Ovary (tissue), 7 donors: ENCODE measurements at regions not wholly inside any gene's neighbourhood (a gene's known extent, or its start where the extent isn't known, plus 50 kb on each side); places are given as distances from the start of the nearest gene placed in this dataset.

Experiments used
- DNase-seq, 5 donors: peaks; one replicate each; pipeline ENCODE4 v3.0.0-alpha.2; 2019 to 2020
- H3K27ac ChIP-seq, 2 donors: fragments of 200-600 bp; one replicate each; pipeline versions ENCODE4 v1.5.1 to v1.8.0; 2019 to 2022
- H3K27me3 ChIP-seq: fragments of 200-600 bp; one replicate; pipeline ENCODE4 v1.8.0; 2022
- H3K36me3 ChIP-seq: fragments of 200-600 bp; sonication (generic); one replicate; pipeline ENCODE4 v1.5.1; 2019
- H3K4me1 ChIP-seq: one replicate; pipeline ENCODE4 v1.8.1; 2013; ENCODE audit warnings: mild to moderate bottlenecking, moderate library complexity; ENCODE audit not compliant: insufficient read depth
- H3K4me3 ChIP-seq: fragments of 200-600 bp; sonication (generic); one replicate; pipeline ENCODE4 v1.5.1; 2017
- H3K9me3 ChIP-seq, 2 donors: fragments of 200-600 bp in 1 of 2; sonication (generic) in 1 of 2; one replicate each; pipeline versions ENCODE4 v1.5.1 to v1.8.1; 2013 to 2019; ENCODE audit warnings: mild to moderate bottlenecking in 1 of 2, moderate library complexity in 1 of 2
- CTCF ChIP-seq, 3 donors: fragments of 450-650 bp in 2 of 3; fragments of 200-600 bp in 1 of 3; IDR thresholded peaks; one replicate each; pipeline versions ENCODE4 v1.5.1 to v1.8.0; 2016 to 2022; ENCODE audit warnings: antibody characterized with exemption in 3 of 3, mild to moderate bottlenecking in 1 of 3
- EP300 ChIP-seq: sonication (generic); formaldehyde crosslinking; IDR thresholded peaks from one replicate; pipeline ENCODE4 v1.6.1; 2017; ENCODE audit warnings: antibody characterized with exemption
- POLR2A ChIP-seq: fragments of 450-650 bp; IDR thresholded peaks from one replicate; pipeline ENCODE4 v1.6.1; 2017; ENCODE audit warnings: antibody characterized with exemption, mild to moderate bottlenecking, moderate library complexity
- WGBS, 3 donors: extraction: QIAGEN DNeasy Blood & Tissue Kit in 1 of 3; methylation state at CpG; one replicate each; pipeline versions ENCODE4 v1.1.5 to v1.1.7; 2013 to 2017; 5-methylcytosine and 5-hydroxymethylcytosine counted together
- intact Hi-C, 4 donors: fragments of 100-400 bp; cut with DNase I; formaldehyde crosslinking; loops; one replicate each; pipeline versions ENCODE4 v1.11.0 to v1.15.1; 2022 to 2023
- donor health status: DM: no; HTN: no; CAD: no; lungs with moderate emphysema.
- donor health status: DM: no; HTN: no; CAD: no.
- donor health status: Bipolar disorder and iron deficiency.
- donor health status: DM: no; HTN: no; CAD: no.
- donor health status: DM: yes; HTN: yes; CAD: no.

GRCh38 chr12:89984846-89985245, 276.2 kb upstream of the ATP2B1 start:
- no peak overlapping the region for H3K27ac ChIP-seq
- no peak overlapping the region for H3K4me3 ChIP-seq
- H3K36me3 ChIP-seq: no peaks in the 10 kb centered on the region
- H3K9me3 ChIP-seq: no peaks in the 10 kb centered on the region
- no peak for TF ChIP-seq CTCF (IDR thresholded peaks at IDR 0.05)
- no peak for DNase-seq
- 94 to 97% (median 95%) methylated on average over 8 of the region's 8 CpGs for WGBS, 3 donors
- H3K4me1 ChIP-seq: no peaks in the 10 kb centered on the region
- no peaks in the 10 kb centered on the region for H3K27me3 ChIP-seq
- intact Hi-C loops: no loop called here

GRCh38 chr12:89983622-89984021, 275.0 kb upstream of the ATP2B1 start:
- intact Hi-C loops: no loop called here
- no peaks in the 10 kb centered on the region for H3K4me1 ChIP-seq
- no peaks in the 10 kb centered on the region for H3K36me3 ChIP-seq
- no peaks in the 10 kb centered on the region for H3K9me3 ChIP-seq
- 89 to 98% (median 95%) methylated on average over 1 of the region's 1 CpG for WGBS, 3 donors
- no peak for DNase-seq
- H3K4me3 ChIP-seq: no peak overlapping the region
- no peak overlapping the region for H3K27ac ChIP-seq
- TF ChIP-seq CTCF (IDR thresholded peaks at IDR 0.05) (no peak), POLR2A (no peak), EP300 (no peak)
- H3K27me3 ChIP-seq: no peaks in the 10 kb centered on the region

- Histone ChIP-seq H3K36me3 (no peaks in the 10 kb centered on the region), H3K9me3 (no peaks in the 10 kb centered on the region), H3K27ac (no peak overlapping the region), H3K4me3 (no peak overlapping the region), H3K27me3 (no peaks in the 10 kb centered on the region), H3K4me1 (no peaks in the 10 kb centered on the region)
- DNase-seq: no peak
- TF ChIP-seq POLR2A (no peak), EP300 (no peak)
- intact Hi-C loops: no loop called here
- 71 to 90% (median 87%) methylated on average over 3 of the region's 3 CpGs for WGBS, 3 donors
Measured at GRCh38 chr12:89980236-89980635, 271.6 kb upstream of the ATP2B1 start.

GRCh38 chr12:89977405-89978085, 268.9 kb upstream of the ATP2B1 start:
- no peak for DNase-seq
- WGBS, 3 donors: 42 to 53% (median 47%) methylated on average over 10 of the region's 10 CpGs
- intact Hi-C loops: no loop called here
- Histone ChIP-seq H3K36me3 (no peaks in the 10 kb centered on the region), H3K4me3 (no peak overlapping the region), H3K27me3 (no peaks in the 10 kb centered on the region), H3K4me1 (no peaks in the 10 kb centered on the region), H3K9me3 (no peaks in the 10 kb centered on the region), H3K27ac (no peak overlapping the region)
- no peak for TF ChIP-seq POLR2A
- no peak for TF ChIP-seq EP300
- TF ChIP-seq CTCF (IDR thresholded peaks at IDR 0.05): no peak

GRCh38 chr12:89976866-89977265, 268.2 kb upstream of the ATP2B1 start:
- Histone ChIP-seq H3K36me3 (no peaks in the 10 kb centered on the region), H3K4me3 (no peak overlapping the region), H3K9me3 (no peaks in the 10 kb centered on the region), H3K27me3 (no peaks in the 10 kb centered on the region), H3K27ac (no peak overlapping the region), H3K4me1 (no peaks in the 10 kb centered on the region)
- DNase-seq: no peak
- intact Hi-C loops: no loop called here
- WGBS, 3 donors: 91 to 97% (median 97%) methylated on average over 4 of the region's 4 CpGs
- TF ChIP-seq EP300 (no peak), POLR2A (no peak), CTCF (IDR thresholded peaks at IDR 0.05) (no peak)
